Stimulated activated CD4-positive, alpha-beta T cell treated with anti-CD3 and anti-CD28 coated beads, Interleukin-12 subunit alpha, Interleukin-12 subunit beta, amount 100 ng/mL, for 4 hours (primary cell): ENCODE measurements at regions not wholly inside any gene's neighbourhood (a gene's known extent, or its start where the extent isn't known, plus 50 kb on each side); places are given as distances from the start of the nearest gene placed in this dataset.

Experiments
- DNase-seq: peaks from one replicate; pipeline ENCODE4 v3.0.0-alpha.2; 2020

DNA sequence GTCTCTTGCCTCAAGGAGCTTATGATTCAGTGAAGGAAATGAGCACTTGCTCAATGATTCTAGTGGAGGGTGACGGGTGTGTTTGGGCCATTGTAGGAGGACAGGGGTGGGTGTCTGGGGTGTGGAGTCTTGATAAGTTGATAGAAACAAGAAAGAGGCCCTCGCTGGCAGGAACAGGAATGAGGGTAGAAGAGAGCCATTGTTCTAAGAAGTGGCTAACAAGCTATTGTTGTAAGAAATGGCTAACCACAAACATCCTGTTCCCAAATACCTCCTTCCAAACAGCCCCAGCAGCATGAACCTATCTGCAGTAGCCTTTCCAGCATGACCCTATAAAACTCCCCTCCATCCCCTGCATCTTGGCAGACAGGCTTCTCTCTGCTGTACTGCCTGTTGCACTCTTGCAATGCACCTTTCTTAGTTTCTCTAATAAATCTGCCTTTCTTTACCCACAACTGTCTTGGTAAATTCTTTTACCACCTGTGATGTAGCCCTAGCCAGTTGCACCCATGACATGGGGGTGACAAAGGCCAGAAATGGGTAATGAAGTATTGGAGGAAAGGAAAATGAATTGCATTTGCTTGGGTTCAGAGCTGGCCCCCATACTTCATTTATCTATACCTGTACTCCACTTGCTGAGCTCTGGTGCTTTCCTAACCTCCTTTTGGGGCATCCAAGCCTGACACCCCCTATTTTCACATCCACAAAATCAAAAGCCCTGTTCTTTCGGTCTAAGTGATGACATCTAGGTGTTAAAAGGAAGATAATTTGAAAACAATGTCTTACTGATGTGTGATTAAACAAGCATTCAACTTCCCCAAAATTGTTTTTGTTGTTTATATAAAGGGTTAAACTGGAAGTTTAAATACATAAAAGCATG, 389.1 kb downstream of the GRIN2B start:
- DNase-seq = no peak

DNA sequence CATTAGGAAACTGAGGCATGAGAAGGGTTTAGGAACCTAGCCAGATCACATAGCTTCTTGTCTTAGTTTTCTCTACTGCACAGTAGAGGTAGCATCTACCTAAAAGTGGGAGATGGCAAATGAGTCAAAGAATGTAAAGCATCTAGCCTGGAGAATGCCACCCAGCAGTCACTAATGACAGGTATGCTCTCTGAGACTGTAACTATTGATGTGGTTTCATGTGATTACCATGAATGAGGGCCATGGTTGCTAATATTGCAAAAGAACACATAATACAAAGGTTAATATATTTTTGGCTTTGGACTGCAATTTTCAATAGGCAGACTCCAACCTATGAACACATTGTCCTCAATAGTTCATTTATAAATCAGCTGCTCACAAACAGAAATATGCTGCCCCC, 389.9 kb downstream of the GRIN2B start:
- DNase-seq = no peak

DNA sequence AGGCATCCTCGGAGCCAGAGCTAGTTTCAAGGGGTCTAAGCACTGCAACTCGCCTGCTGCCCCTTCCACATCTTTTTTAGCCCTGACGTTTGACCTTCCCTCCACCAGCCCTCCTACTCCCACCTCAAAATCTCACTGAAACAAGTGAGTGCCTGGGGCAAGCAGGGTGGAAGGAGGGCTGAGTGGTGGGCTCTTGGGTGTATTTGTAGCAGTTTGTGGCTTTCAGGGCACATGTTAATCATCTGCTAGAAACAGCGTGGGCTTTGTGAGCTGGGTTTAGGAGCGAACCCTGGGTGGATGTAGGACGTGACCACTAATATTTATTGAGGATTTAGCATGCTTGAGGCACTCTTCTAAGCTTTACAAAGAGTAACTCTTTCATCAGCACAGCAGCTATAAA, 390.3 kb downstream of the GRIN2B start:
- no peak for DNase-seq

GRCh38 chr12:13588574-13588973, 392.0 kb downstream of the EMP1 start:
- DNase-seq = no peak

- no peak for DNase-seq
Observed at GRCh38 chr12:13587721-13588390, 391.3 kb downstream of the EMP1 start.

DNA sequence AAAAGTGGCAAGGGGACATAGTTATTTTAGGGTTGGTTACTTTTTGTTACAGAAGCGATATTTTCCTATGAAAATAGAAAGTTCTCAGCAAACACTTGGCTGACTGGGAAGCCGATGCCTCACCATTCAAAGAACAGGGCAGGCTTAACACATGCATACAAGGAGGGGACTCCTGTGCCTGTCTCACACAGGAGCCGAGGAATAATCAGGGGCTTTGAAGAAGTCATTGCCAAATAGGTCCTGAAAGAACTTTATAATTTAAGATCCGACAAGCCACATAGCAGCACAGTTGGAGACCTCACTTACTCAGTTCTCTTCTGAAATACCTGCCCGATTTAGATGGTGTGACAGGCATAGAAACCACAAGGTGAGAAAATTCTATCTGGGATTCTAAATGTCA, 389.8 kb downstream of the EMP1 start:
- DNase-seq = no peak

DNA sequence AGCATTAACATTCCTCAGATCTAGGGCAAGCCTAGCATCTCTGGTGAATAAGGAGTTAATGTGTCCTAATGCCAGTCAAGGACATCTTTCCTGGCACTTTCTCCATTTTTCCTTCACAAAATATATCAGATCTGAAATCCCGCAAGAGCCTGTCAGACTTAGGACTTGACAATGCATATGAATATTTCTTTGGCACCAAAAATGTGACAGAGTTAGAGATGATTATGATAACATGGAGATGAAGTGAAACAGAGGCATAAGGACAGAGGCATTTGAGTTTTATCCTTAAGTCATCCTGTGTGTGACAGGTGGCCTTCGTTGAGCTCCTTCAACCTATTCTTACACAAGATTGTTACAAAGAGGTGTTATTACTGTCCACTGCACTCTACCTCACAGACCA, 388.0 kb downstream of the EMP1 start:
- no peak for DNase-seq

GRCh38 chr12:13583630-13584029, 387.1 kb downstream of the EMP1 start:
- no peak for DNase-seq

DNA sequence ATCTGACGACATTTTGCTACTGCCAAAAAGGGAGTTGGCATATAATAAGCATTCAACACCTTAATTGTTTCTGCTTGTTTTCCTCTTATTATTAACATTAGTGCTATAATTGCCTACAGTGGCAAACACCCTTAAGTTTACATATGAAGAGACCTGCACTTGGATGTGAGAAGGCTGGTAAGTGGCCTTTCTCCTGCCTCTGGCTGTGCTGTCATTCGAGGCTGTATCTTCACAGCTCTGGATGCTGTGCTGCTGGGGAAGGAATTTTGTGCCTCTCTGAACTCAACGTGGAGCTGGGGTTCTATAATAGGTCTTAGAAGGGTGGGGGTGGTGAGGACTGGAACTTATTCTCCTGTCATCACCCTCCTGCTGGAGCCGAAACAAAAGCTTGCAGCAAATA, 385.9 kb downstream of the EMP1 start:
- DNase-seq = no peak

DNA sequence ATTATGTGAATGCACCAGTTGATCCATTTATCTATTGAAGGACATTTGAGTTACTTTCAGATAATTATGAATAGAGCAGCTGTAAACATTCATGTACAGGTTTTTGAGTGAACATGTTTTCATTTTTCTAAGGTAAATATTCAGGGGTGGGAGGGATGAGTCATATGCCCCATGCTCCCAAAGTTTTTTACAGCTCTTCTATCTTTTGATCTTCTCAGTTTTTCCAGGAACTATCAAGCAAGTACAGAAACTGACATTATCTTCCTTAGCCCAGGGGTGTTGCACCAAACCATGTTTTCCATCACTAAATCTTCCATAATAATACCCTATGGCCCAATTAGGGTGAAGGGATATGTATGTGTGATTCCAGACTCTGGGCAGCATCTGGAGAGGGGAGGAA, 384.5 kb downstream of the EMP1 start:
- no peak for DNase-seq

GRCh38 chr12:13580206-13580605, 383.7 kb downstream of the EMP1 start:
- no peak for DNase-seq

- DNase-seq = no peak
Observed at GRCh38 chr12:13576935-13577500, 380.5 kb downstream of the EMP1 start.

DNA sequence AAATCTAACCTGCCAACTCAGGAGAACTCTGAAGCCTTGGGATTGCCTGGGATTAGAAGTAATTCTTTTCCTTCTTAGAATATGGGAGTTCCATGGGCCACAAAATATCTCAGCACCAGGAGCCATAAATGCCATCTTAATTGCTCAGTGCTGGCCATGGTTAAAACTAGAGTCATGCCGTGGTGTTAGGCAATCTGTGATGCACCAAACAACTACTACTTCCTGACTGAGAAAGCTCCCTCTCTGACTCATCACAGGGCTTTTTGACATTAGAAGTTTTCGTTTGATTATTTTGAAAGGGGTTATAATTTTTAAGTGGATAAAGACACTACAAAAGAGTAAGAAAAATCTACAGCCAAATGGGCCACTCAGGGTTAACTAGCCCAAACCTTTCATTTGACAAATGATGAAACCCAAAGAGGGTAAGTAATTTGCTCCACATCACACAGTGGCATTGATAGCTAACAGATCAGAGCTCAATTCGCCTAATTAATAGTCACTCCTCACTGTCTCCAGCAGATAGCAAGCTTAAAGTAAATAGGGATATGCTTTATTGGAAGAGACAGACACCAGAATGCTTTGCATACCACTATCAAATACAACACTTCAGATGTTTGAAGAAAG, 377.3 kb downstream of the EMP1 start:
- DNase-seq = no peak

DNA sequence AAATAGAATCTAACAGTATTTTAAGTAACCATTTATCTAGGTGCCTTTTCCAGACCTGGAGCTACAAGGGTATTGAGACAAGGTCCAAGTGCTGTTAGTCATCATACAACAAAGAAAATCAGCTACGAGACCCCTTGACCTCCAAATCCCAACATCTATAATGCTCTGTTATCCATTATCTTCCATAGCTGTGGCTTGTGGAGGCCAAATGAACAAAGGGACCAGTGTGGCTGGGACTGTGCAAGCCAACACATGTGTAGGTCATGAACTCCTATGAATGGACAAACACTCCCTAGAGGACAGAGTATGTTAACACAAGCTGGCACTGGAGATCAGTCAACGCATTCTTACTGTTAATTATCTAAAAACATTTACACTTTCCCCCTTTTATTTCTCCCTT, 374.5 kb downstream of the EMP1 start:
- no peak for DNase-seq

- DNase-seq = no peak
Observed at GRCh38 chr12:13570005-13570694, 373.6 kb downstream of the EMP1 start.

DNA sequence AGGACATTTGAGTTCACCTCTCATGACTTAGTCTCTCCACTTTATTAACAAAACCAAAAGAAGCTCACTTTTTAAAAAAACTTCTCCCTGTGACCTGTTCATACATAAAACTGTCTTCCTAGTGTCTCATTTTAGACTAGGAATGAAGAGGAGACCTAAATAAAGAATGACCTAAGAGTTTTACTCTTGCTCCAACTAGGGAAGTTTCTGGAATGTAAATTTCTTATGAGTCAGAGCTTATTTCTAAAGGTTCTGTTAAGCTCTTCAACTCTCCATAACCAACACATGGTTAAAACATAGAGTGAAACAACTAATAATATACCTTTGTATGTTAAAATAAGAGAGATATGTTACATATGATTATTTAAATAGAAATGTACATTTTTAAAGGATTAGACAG, 369.8 kb downstream of the EMP1 start:
- DNase-seq = no peak

- no peak for DNase-seq
Observed at GRCh38 chr12:13564266-13564810, 367.8 kb downstream of the EMP1 start.

GRCh38 chr12:13563743-13564125, 367.2 kb downstream of the EMP1 start:
- no peak for DNase-seq

GRCh38 chr12:13562915-13563742, 366.6 kb downstream of the EMP1 start:
- DNase-seq = no peak

DNA sequence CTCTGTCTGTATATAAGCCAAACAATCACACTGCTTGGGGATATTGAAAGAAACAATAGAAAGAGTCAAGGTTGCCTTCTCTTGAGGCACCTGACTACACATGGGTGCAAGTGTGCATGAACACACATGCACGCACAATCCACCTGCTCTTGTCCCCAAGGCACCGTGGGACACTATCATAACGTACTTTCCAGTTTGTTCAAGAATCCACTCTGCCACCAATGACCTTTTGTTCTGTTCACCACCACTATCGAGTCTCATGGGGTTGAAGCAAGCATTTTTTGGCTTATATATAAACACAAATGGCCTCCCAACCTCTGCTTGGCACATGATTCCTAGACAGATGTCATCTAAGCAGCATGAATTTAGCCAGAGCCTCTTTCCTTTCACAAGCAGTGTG, 365.4 kb downstream of the EMP1 start:
- no peak for DNase-seq

GRCh38 chr12:13559318-13559978, 362.9 kb downstream of the EMP1 start:
- DNase-seq = no peak
